ENCODE measurements at regions not wholly inside any gene's neighbourhood (a gene's known extent, or its start where the extent isn't known, plus 50 kb on each side); places are given as distances from the start of the nearest gene placed in this dataset.

- TF ChIP-seq CTCF (IDR thresholded peaks at IDR 0.05; ENCODE audit: low read depth, low read length): no peak
- DNase-seq (ENCODE audit: extremely low read depth, low read depth): no peak
Measured at GRCh38 chr4:179313823-179314222, 1871.6 kb upstream of the AGA start.

GRCh38 chr4:179325181-179325580, 1882.9 kb upstream of the AGA start:
- no peak for DNase-seq (ENCODE audit: extremely low read depth, low read depth)
- TF ChIP-seq CTCF (IDR thresholded peaks at IDR 0.05; ENCODE audit: low read depth, low read length): no peak

GRCh38 chr4:179328627-179329026, 1886.4 kb upstream of the AGA start:
- DNase-seq (ENCODE audit: extremely low read depth, low read depth): no peak
- no peak for TF ChIP-seq CTCF (IDR thresholded peaks at IDR 0.05; ENCODE audit: low read depth, low read length)

- TF ChIP-seq CTCF (IDR thresholded peaks at IDR 0.05; ENCODE audit: low read depth, low read length): no peak
Measured at GRCh38 chr4:179331362-179331761, 1889.1 kb upstream of the AGA start.

GRCh38 chr4:179344861-179345260, 1902.6 kb upstream of the AGA start:
- no peak for DNase-seq (ENCODE audit: extremely low read depth, low read depth)
- TF ChIP-seq CTCF (IDR thresholded peaks at IDR 0.05; ENCODE audit: low read depth, low read length): no peak

More at GRCh38 chr4:179331362-179331761, 1889.1 kb upstream of the AGA start:
- no peak for DNase-seq (ENCODE audit: extremely low read depth, low read depth)

GRCh38 chr4:179352221-179352620, 1910.0 kb upstream of the AGA start:
- no peak for TF ChIP-seq CTCF (IDR thresholded peaks at IDR 0.05; ENCODE audit: low read depth, low read length)
- no peak for DNase-seq (ENCODE audit: extremely low read depth, low read depth)

- no peak for TF ChIP-seq CTCF (IDR thresholded peaks at IDR 0.05; ENCODE audit: low read depth, low read length)
- no peak for DNase-seq (ENCODE audit: extremely low read depth, low read depth)
Measured at GRCh38 chr4:179353786-179354185, 1911.5 kb upstream of the AGA start.
